Liver (tissue), 8 donors: ENCODE measurements at regions not wholly inside any gene's neighbourhood (a gene's known extent, or its start where the extent isn't known, plus 50 kb on each side); places are given as distances from the start of the nearest gene placed in this dataset.

Source experiments
- DNase-seq: peaks from one replicate; pipeline ENCODE4 v3.0.0-alpha.2; 2017; ENCODE audit warnings: low spot score
- H3K27ac ChIP-seq, 2 donors: one replicate each; pipeline ENCODE4 v1.7.0; 2013; ENCODE audit warnings: inconsistent platforms in 2 of 2, low read length in 2 of 2, control low read depth in 1 of 2, low read depth in 1 of 2, mild to moderate bottlenecking in 1 of 2
- H3K27me3 ChIP-seq, 4 donors: one replicate each; pipeline versions ENCODE4 v1.6.1 to v1.7.0; 2013; ENCODE audit warnings: low read length in 3 of 4, inconsistent platforms in 1 of 4, mild to moderate bottlenecking in 1 of 4, moderate library complexity in 1 of 4; ENCODE audit not compliant: control insufficient read depth in 4 of 4, insufficient read depth in 4 of 4
- H3K36me3 ChIP-seq, 4 donors: one replicate each; pipeline versions ENCODE4 v1.6.1 to v1.7.0; 2013; ENCODE audit warnings: low read length in 3 of 4, mild to moderate bottlenecking in 3 of 4, low read depth in 1 of 4, moderate library complexity in 1 of 4; ENCODE audit not compliant: control insufficient read depth in 4 of 4, insufficient read depth in 3 of 4
- H3K4me1 ChIP-seq, 4 donors: one replicate each; pipeline versions ENCODE4 v1.6.1 to v1.7.0; 2013; ENCODE audit warnings: low read length in 3 of 4, mild to moderate bottlenecking in 3 of 4, moderate library complexity in 1 of 4; ENCODE audit not compliant: control insufficient read depth in 4 of 4, insufficient read depth in 4 of 4
- H3K4me3 ChIP-seq, 3 donors: one replicate each; pipeline versions ENCODE4 v1.6.1 to v1.7.0; 2013; ENCODE audit warnings: low read length in 3 of 3, control low read depth in 1 of 3, low read depth in 1 of 3, mild to moderate bottlenecking in 1 of 3
- H3K9ac ChIP-seq, 2 donors: one replicate each; pipeline ENCODE4 v1.7.0; 2013; ENCODE audit warnings: low read length in 2 of 2, mild to moderate bottlenecking in 2 of 2, moderate library complexity in 2 of 2, control low read depth in 1 of 2, low read depth in 1 of 2
- H3K9me3 ChIP-seq, 4 donors: one replicate each; pipeline versions ENCODE4 v1.6.1 to v1.7.0; 2013; ENCODE audit warnings: low read length in 3 of 4; ENCODE audit not compliant: control insufficient read depth in 4 of 4
- EGR1 ChIP-seq, 2 donors: IDR thresholded peaks; 2 replicates each; pipeline ENCODE4 v1.6.1; 2016 to 2018; ENCODE audit warnings: antibody characterized with exemption in 2 of 2, low read depth in 2 of 2
- FOXA1 ChIP-seq: IDR thresholded peaks from 2 replicates; pipeline ENCODE4 v1.6.1; 2016; ENCODE audit warnings: antibody characterized with exemption
- FOXA2 ChIP-seq: IDR thresholded peaks from 2 replicates; pipeline ENCODE4 v1.6.1; 2016; ENCODE audit warnings: antibody characterized with exemption
- GABPA ChIP-seq, 2 donors: IDR thresholded peaks in 1 of 2; conservative IDR thresholded peaks in 1 of 2; 2 replicates each; pipeline ENCODE4 v1.6.1; 2016; ENCODE audit warnings: antibody characterized with exemption in 2 of 2, mild to moderate bottlenecking in 1 of 2, moderate library complexity in 1 of 2
- HNF4A ChIP-seq, 2 donors: conservative IDR thresholded peaks; 2 replicates each; pipeline ENCODE4 v1.6.1; 2016; ENCODE audit warnings: antibody characterized with exemption in 2 of 2, mild to moderate bottlenecking in 2 of 2
- HNF4G ChIP-seq: IDR thresholded peaks from 2 replicates; pipeline ENCODE4 v1.6.1; 2016; ENCODE audit warnings: antibody characterized with exemption
- JUND ChIP-seq, 2 donors: IDR thresholded peaks; 2 replicates each; pipeline ENCODE4 v1.6.1; 2016; ENCODE audit warnings: antibody characterized with exemption in 2 of 2
- NR2F2 ChIP-seq: IDR thresholded peaks from 2 replicates; pipeline ENCODE4 v1.6.1; 2016; ENCODE audit warnings: antibody characterized with exemption
- RAD21 ChIP-seq, 2 donors: IDR thresholded peaks; 2 replicates each; pipeline ENCODE4 v1.6.1; 2016; ENCODE audit warnings: antibody characterized with exemption in 2 of 2, mild to moderate bottlenecking in 2 of 2
- RXRA ChIP-seq, 2 donors: IDR thresholded peaks; 2 replicates each; pipeline ENCODE4 v1.6.1; 2017 to 2018; ENCODE audit warnings: antibody characterized with exemption in 2 of 2, mild to moderate bottlenecking in 1 of 2
- SP1 ChIP-seq: IDR thresholded peaks from 2 replicates; pipeline ENCODE4 v1.6.1; 2018; ENCODE audit warnings: antibody characterized with exemption, mild to moderate bottlenecking
- YY1 ChIP-seq: IDR thresholded peaks from 2 replicates; pipeline ENCODE4 v1.6.1; 2016; ENCODE audit warnings: antibody characterized with exemption, mild to moderate bottlenecking
- WGBS: extraction: QIAGEN DNeasy Blood & Tissue Kit; methylation state at CpG from one replicate; pipeline ENCODE4 v1.1.7; 2013; 5-methylcytosine and 5-hydroxymethylcytosine counted together
- TF ChIP-seq, protein P1 (sequence below): IDR thresholded peaks from 2 replicates; pipeline ENCODE4 v1.6.1; 2016; ENCODE audit warnings: antibody characterized with exemption
- TF ChIP-seq, protein P2 (sequence below): IDR thresholded peaks from 2 replicates; pipeline ENCODE4 v1.6.1; 2016; ENCODE audit warnings: antibody characterized with exemption
- TF ChIP-seq, protein P3 (sequence below): fragments of 150-350 bp; IDR thresholded peaks from 2 replicates; pipeline ENCODE4 v1.5.1; 2017; ENCODE audit warnings: improper control_type of control experiment, low read depth, low read length; ENCODE audit not compliant: missing input control
- TF ChIP-seq, protein P4 (sequence below): IDR thresholded peaks from 2 replicates; pipeline ENCODE4 v1.6.1; 2016; ENCODE audit warnings: antibody characterized with exemption
- donor health status: healthy.
- donor health status: healthy.
- donor health status: healthy.
- donor health status: healthy.
- donor health status: healthy.

DNA sequence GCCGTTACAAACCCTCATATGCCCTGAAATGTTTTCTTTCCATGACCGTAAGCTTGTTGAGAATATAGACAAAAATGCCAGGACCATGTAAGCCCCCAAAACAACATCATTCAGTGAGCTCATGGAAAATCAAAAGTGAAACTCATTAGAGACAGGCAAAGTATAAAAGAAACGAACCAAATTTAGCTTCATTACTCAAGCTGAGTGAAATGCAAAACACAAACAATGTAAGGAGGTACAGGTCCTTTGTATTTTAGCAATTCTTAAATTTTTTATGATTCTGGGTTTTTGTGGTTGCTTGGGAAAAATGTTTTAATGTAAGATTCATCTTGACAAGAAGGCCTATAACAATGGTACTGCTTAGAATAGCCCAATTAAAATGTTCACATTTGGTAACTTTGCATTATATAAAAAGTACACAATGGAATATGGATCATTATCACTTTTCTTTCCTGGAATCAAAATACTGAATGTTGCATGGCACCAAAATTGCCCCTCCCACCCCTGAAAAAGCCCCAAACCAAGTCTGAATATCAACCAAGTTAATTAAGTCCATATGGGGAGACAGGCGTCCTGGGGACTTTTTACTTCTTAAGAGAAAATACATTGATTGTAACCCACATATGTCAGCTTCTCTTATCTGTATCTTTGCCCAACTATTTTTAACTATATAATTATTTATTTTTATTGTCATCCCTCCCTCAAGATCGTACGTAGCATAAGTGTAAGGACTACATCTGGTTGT lies 247.7 kb upstream of the CDIN1 start:
- Histone ChIP-seq H3K9me3 (peaks cover 0 to 5% (median 3%) of the 10 kb centered on the region in 4 donors), H3K9ac (no peak overlapping the region), H3K27me3 (no peaks in the 10 kb centered on the region), H3K36me3 (no peaks in the 10 kb centered on the region), H3K27ac (no peak overlapping the region), H3K4me1 (no peaks in the 10 kb centered on the region), H3K4me3 (no peak overlapping the region)
- DNase-seq: no peak
- WGBS: 79% methylated on average over 6 of the region's 6 CpGs
- TF ChIP-seq GABPA (IDR thresholded peaks at IDR 0.05 in 1 of 2, conservative IDR thresholded peaks at IDR 0.05 in 1 of 2) (no peak), RXRA (IDR thresholded peaks at IDR 0.05) (no peak), YY1 (no peak), HNF4G (no peak), NR2F2 (no peak), EGR1 (IDR thresholded peaks at IDR 0.05; ENCODE audit: low read depth in 2 of 2) (no peak), HNF4A (conservative IDR thresholded peaks at IDR 0.05) (no peak), FOXA2 (no peak), FOXA1 (no peak), JUND (IDR thresholded peaks at IDR 0.05) (no peak), SP1 (no peak)
- TF ChIP-seq, protein P1, sequence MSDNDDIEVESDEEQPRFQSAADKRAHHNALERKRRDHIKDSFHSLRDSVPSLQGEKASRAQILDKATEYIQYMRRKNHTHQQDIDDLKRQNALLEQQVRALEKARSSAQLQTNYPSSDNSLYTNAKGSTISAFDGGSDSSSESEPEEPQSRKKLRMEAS: no peak
- TF ChIP-seq, protein P2, sequence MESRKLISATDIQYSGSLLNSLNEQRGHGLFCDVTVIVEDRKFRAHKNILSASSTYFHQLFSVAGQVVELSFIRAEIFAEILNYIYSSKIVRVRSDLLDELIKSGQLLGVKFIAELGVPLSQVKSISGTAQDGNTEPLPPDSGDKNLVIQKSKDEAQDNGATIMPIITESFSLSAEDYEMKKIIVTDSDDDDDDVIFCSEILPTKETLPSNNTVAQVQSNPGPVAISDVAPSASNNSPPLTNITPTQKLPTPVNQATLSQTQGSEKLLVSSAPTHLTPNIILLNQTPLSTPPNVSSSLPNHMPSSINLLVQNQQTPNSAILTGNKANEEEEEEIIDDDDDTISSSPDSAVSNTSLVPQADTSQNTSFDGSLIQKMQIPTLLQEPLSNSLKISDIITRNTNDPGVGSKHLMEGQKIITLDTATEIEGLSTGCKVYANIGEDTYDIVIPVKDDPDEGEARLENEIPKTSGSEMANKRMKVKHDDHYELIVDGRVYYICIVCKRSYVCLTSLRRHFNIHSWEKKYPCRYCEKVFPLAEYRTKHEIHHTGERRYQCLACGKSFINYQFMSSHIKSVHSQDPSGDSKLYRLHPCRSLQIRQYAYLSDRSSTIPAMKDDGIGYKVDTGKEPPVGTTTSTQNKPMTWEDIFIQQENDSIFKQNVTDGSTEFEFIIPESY: no peak
- TF ChIP-seq, protein P3, sequence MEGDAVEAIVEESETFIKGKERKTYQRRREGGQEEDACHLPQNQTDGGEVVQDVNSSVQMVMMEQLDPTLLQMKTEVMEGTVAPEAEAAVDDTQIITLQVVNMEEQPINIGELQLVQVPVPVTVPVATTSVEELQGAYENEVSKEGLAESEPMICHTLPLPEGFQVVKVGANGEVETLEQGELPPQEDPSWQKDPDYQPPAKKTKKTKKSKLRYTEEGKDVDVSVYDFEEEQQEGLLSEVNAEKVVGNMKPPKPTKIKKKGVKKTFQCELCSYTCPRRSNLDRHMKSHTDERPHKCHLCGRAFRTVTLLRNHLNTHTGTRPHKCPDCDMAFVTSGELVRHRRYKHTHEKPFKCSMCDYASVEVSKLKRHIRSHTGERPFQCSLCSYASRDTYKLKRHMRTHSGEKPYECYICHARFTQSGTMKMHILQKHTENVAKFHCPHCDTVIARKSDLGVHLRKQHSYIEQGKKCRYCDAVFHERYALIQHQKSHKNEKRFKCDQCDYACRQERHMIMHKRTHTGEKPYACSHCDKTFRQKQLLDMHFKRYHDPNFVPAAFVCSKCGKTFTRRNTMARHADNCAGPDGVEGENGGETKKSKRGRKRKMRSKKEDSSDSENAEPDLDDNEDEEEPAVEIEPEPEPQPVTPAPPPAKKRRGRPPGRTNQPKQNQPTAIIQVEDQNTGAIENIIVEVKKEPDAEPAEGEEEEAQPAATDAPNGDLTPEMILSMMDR: no peak
- TF ChIP-seq, protein P4, sequence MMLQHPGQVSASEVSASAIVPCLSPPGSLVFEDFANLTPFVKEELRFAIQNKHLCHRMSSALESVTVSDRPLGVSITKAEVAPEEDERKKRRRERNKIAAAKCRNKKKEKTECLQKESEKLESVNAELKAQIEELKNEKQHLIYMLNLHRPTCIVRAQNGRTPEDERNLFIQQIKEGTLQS: no peak

DNA sequence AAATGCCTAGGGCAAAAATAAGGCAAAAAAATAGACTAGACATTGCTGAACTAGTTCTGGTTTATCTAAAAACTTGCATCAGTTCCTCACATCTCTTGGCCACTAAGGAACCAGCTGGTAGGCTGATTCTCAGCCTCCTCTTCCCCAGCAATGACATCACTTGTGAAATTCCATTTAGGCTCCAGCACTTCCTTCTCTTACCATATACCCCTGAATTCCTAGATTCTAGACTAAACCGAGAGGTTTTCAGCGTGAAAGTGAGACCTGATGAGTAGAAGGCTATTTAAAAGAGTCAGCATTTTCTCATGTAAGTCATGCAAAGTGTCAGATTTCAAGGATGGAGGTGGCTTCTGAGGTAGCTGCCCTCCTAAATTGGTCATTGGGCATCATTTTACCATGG lies 247.1 kb upstream of the CDIN1 start:
- H3K27me3 ChIP-seq: no peaks in the 10 kb centered on the region

More for the DNA sequence above, 247.1 kb upstream of the CDIN1 start:
- H3K9me3 ChIP-seq: peaks cover 0 to 5% (median 3%) of the 10 kb centered on the region in 4 donors
- no peak for DNase-seq
- H3K4me1 ChIP-seq: no peaks in the 10 kb centered on the region
- H3K9ac ChIP-seq: no peak overlapping the region
- H3K27ac ChIP-seq: no peak overlapping the region
- no peak for TF ChIP-seq RAD21 (IDR thresholded peaks at IDR 0.05)
- no peak for TF ChIP-seq HNF4G
- TF ChIP-seq JUND (IDR thresholded peaks at IDR 0.05): no peak
- no peak for TF ChIP-seq SP1
- TF ChIP-seq YY1: no peak
- TF ChIP-seq, protein P3: no peak
- no peak for TF ChIP-seq FOXA2
- no peak overlapping the region for H3K4me3 ChIP-seq
- H3K36me3 ChIP-seq: no peaks in the 10 kb centered on the region
- WGBS: 81% methylated on average over 2 of the region's 2 CpGs
